B cell (primary cell): ENCODE measurements at regions not wholly inside any gene's neighbourhood (a gene's known extent, or its start where the extent isn't known, plus 50 kb on each side); places are given as distances from the start of the nearest gene placed in this dataset.

Experiments used
- ATAC-seq: fragments of 200-7000 bp; cut with Tn5 transposase; one replicate; pipeline ENCODE4 v1.10.0; 2021; ENCODE audit warnings: low read depth, mild to moderate bottlenecking, moderate number of reproducible peaks, moderate library complexity
- CTCF ChIA-PET: fragments of 350-600 bp; sonication (Branson Sonifier 250); formaldehyde crosslinking; loops from one replicate; lab custom pipeline; 2021; ENCODE audit warnings: antibody characterized with exemption, inconsistent platforms; lab: Charles Lee
- POLR2A ChIA-PET: fragments of 350-600 bp; sonication (Branson Sonifier 250); formaldehyde crosslinking; loops from one replicate; lab custom pipeline; 2021; ENCODE audit warnings: antibody characterized with exemption; lab: Charles Lee
- DNase-seq: peaks from one replicate; pipeline ENCODE4 v3.0.0; 2013
- H2AFZ ChIP-seq: 2 replicates; pipeline ENCODE4 v1.6.1; 2012; ENCODE audit warnings: mild to moderate bottlenecking, low read depth, low read length; ENCODE audit not compliant: insufficient read depth, poor library complexity, severe bottlenecking
- H3K27ac ChIP-seq, 2 donors: 1 replicate in 1 of 2; 2 replicates in 1 of 2; pipeline ENCODE4 v1.5.1; 2012 to 2013; ENCODE audit warnings: low read length in 2 of 2, mild to moderate bottlenecking in 2 of 2, moderate library complexity in 1 of 2
- H3K27me3 ChIP-seq, 4 experiments: fragments of 200-600 bp in 1 of 4; sonication (generic) in 1 of 4; replicated peaks in 1 of 4; 1 replicate in 2 of 4; 2 replicates in 2 of 4; pipeline versions ENCODE4 v1.6.1 to v1.7.0; 2013 to 2016; ENCODE audit warnings: low read length in 3 of 4, mild to moderate bottlenecking in 2 of 4, mixed read lengths in 1 of 4, moderate library complexity in 1 of 4; ENCODE audit not compliant: insufficient read depth in 4 of 4, control insufficient read depth in 3 of 4; ENCODE audit errors: control extremely low read depth in 1 of 4
- H3K36me3 ChIP-seq, 2 experiments: replicated peaks in 1 of 2; 1 replicate in 1 of 2; 2 replicates in 1 of 2; pipeline versions ENCODE4 v1.6.1 to v1.7.1; 2013; ENCODE audit warnings: low read length in 1 of 2; ENCODE audit not compliant: insufficient read depth in 2 of 2, control insufficient read depth in 1 of 2; ENCODE audit errors: control extremely low read depth in 1 of 2, extremely low read depth in 1 of 2
- H3K4me1 ChIP-seq, 2 donors: fragments of 200-600 bp in 1 of 2; sonication (generic) in 1 of 2; 1 replicate in 1 of 2; 2 replicates in 1 of 2; pipeline versions ENCODE4 v1.5.1 to v1.6.1; 2013 to 2017; ENCODE audit warnings: low read length in 2 of 2; ENCODE audit not compliant: control insufficient read depth in 2 of 2, insufficient read depth in 2 of 2
- H3K4me2 ChIP-seq: replicated peaks from 2 replicates; pipeline ENCODE3; 2012; ENCODE audit warnings: mild to moderate bottlenecking, low read depth, low read length; ENCODE audit not compliant: poor library complexity, severe bottlenecking
- H3K4me3 ChIP-seq, 5 experiments: fragments of 200-600 bp in 1 of 5; sonication (generic) in 1 of 5; 1 replicate in 3 of 5; 2 replicates in 2 of 5; pipeline versions ENCODE4 v1.5.1 to v1.7.0; 2011 to 2016; ENCODE audit warnings: low read length in 4 of 5, mild to moderate bottlenecking in 4 of 5, low read depth in 2 of 5, control low read depth in 1 of 5, moderate library complexity in 1 of 5; ENCODE audit not compliant: insufficient read depth in 1 of 5; ENCODE audit errors: control extremely low read depth in 1 of 5, extremely low read depth in 1 of 5
- H3K79me2 ChIP-seq: fragments of 200-600 bp; sonication (generic); one replicate; pipeline ENCODE4 v1.6.0; 2016; ENCODE audit warnings: low read length; ENCODE audit not compliant: control insufficient read depth, insufficient read depth
- H3K9ac ChIP-seq: fragments of 200-600 bp; sonication (generic); 2 replicates; pipeline ENCODE4 v1.6.1; 2017; ENCODE audit warnings: mild to moderate bottlenecking, low read length, moderate library complexity
- H3K9me3 ChIP-seq, 3 donors: one replicate each; pipeline versions ENCODE4 v1.6.1 to v1.7.1; 2013; ENCODE audit warnings: low read length in 2 of 3; ENCODE audit not compliant: control insufficient read depth in 2 of 3, insufficient read depth in 1 of 3; ENCODE audit errors: control extremely low read depth in 1 of 3
- H4K20me1 ChIP-seq: 2 replicates; pipeline ENCODE4 v1.6.0; 2012; ENCODE audit warnings: mild to moderate bottlenecking, low read length; ENCODE audit not compliant: insufficient read depth, control insufficient read depth, poor library complexity, severe bottlenecking
- H3K27ac Mint-ChIP-seq: one replicate; pipeline ENCODE4 v1.8.0; 2021; ENCODE audit warnings: mixed read lengths
- H3K27me3 Mint-ChIP-seq: one replicate; pipeline ENCODE4 v1.8.0; 2021; ENCODE audit warnings: mixed read lengths
- H3K4me1 Mint-ChIP-seq: one replicate; pipeline ENCODE4 v1.8.0; 2021; ENCODE audit warnings: mixed read lengths
- H3K4me3 Mint-ChIP-seq: one replicate; pipeline ENCODE4 v1.8.0; 2021; ENCODE audit warnings: mixed read lengths
- H3K9me3 Mint-ChIP-seq: one replicate; pipeline ENCODE4 v1.8.0; 2022; ENCODE audit warnings: mixed read lengths; ENCODE audit not compliant: insufficient read depth
- CTCF ChIP-seq: fragments of 200-600 bp; IDR thresholded peaks from one replicate; pipeline ENCODE4 v1.8.0; 2022; ENCODE audit warnings: antibody characterized with exemption, mild to moderate bottlenecking
- EZH2 ChIP-seq: IDR thresholded peaks from 2 replicates; pipeline ENCODE4 v1.6.1; 2012; ENCODE audit warnings: borderline replicate concordance, low read depth, mild to moderate bottlenecking, moderate library complexity, low read length; ENCODE audit not compliant: insufficient read depth, poor library complexity, severe bottlenecking
- WGBS: methylation state at CpG from one replicate; pipeline ENCODE4 v1.1.5; 2013; ENCODE audit warnings: missing lambda C conversion rate; ENCODE audit not compliant: insufficient coverage; 5-methylcytosine and 5-hydroxymethylcytosine counted together
- intact Hi-C: fragments of 100-400 bp; cut with micrococcal nuclease; formaldehyde crosslinking; loops from one replicate; pipeline ENCODE4 v1.10.0; 2022

GRCh38 chr4:17092736-17093437, 194.4 kb upstream of the LDB2 start:
- Mint-ChIP-seq H3K9me3 (no peaks in the 10 kb centered on the region), H3K4me1 (no peaks in the 10 kb centered on the region), H3K27me3 (no peaks in the 10 kb centered on the region), H3K27ac (no peak overlapping the region), H3K4me3 (no peak overlapping the region)
- H3K79me2 ChIP-seq: no peaks in the 10 kb centered on the region
- H4K20me1 ChIP-seq: no peaks in the 10 kb centered on the region
- no peak overlapping the region for H3K4me3 ChIP-seq
- TF ChIP-seq EZH2 (no peak), CTCF (no peak)
- H3K4me1 ChIP-seq: no peaks in the 10 kb centered on the region
- ChIA-PET POLR2A (no interaction called here), CTCF (no interaction called here)
- H3K4me2 ChIP-seq: no peak overlapping the region
- no peak overlapping the region for H3K9ac ChIP-seq
- 20% methylated on average over 1 of the region's 2 CpGs for WGBS
- ATAC-seq (no peak), DNase-seq (no peak)
- no peaks in the 10 kb centered on the region for H3K27me3 ChIP-seq
- H2AFZ ChIP-seq: no peak overlapping the region
- no peaks in the 10 kb centered on the region for H3K9me3 ChIP-seq
- H3K36me3 ChIP-seq: no peaks in the 10 kb centered on the region
- intact Hi-C loops: no loop called here
- H3K27ac ChIP-seq: no peak overlapping the region

GRCh38 chr4:17091104-17091503, 192.7 kb upstream of the LDB2 start:
- Histone ChIP-seq H3K9me3 (no peaks in the 10 kb centered on the region), H3K9ac (no peak overlapping the region), H3K4me3 (no peak overlapping the region), H3K4me1 (no peaks in the 10 kb centered on the region), H2AFZ (no peak overlapping the region), H3K27ac (no peak overlapping the region), H3K79me2 (no peaks in the 10 kb centered on the region), H3K27me3 (no peaks in the 10 kb centered on the region), H4K20me1 (no peaks in the 10 kb centered on the region), H3K36me3 (no peaks in the 10 kb centered on the region), H3K4me2 (no peak overlapping the region)
- intact Hi-C loops: no loop called here
- TF ChIP-seq EZH2: no peak
- no peak for TF ChIP-seq CTCF
- H3K27ac Mint-ChIP-seq: no peak overlapping the region
- H3K4me1 Mint-ChIP-seq: no peaks in the 10 kb centered on the region
- WGBS: 84% methylated on average over 3 of the region's 3 CpGs
- ATAC-seq (no peak), DNase-seq (no peak)
- no peaks in the 10 kb centered on the region for H3K9me3 Mint-ChIP-seq
- H3K27me3 Mint-ChIP-seq: no peaks in the 10 kb centered on the region
- POLR2A ChIA-PET: no interaction called here
- CTCF ChIA-PET: no interaction called here
- no peak overlapping the region for H3K4me3 Mint-ChIP-seq
